Suppressor macrophage (primary cell): ENCODE measurements at regions not wholly inside any gene's neighbourhood (a gene's known extent, or its start where the extent isn't known, plus 50 kb on each side); places are given as distances from the start of the nearest gene placed in this dataset.
A peak's percentile ranks its signal among the peaks of the same experiment; 100 is the strongest.

Experiments
- DNase-seq, 4 experiments: peaks; one replicate each; pipeline ENCODE4 v3.0.0-alpha.2; 2020 to 2022

GRCh38 chr17:79306424-79307318 is 232.0 kb downstream of the ENGASE start:
- DNase-seq, result no peak

GRCh38 chr17:79305768-79306423 is 231.3 kb downstream of the ENGASE start:
- DNase-seq, result no peak

GRCh38 chr17:79305376-79305767 is 230.7 kb downstream of the ENGASE start:
- DNase-seq, result no peak

- DNase-seq, result no peak
Measured at GRCh38 chr17:79304884-79305283, 230.3 kb downstream of the ENGASE start.

- DNase-seq, result no peak
Measured at GRCh38 chr17:79303641-79304205, 229.1 kb downstream of the ENGASE start.

- no peak for DNase-seq
Measured at GRCh38 chr17:79301469-79301868, 226.8 kb downstream of the ENGASE start.

GRCh38 chr17:79299349-79299748 is 224.7 kb downstream of the ENGASE start:
- no peak for DNase-seq

- DNase-seq, result no peak
Measured at GRCh38 chr17:79298799-79299198, 224.2 kb downstream of the ENGASE start.

GRCh38 chr17:79296243-79296642 is 221.6 kb downstream of the ENGASE start:
- DNase-seq, result no peak

- no peak for DNase-seq
Measured at GRCh38 chr17:79295307-79295706, 220.7 kb downstream of the ENGASE start.

GRCh38 chr17:79294459-79295071 is 219.9 kb downstream of the ENGASE start:
- DNase-seq, result peak; percentile 26 to 65 (median 42)

GRCh38 chr17:79292501-79292900 is 217.9 kb downstream of the ENGASE start:
- no peak for DNase-seq

- no peak for DNase-seq
Measured at GRCh38 chr17:79291391-79291790, 216.8 kb downstream of the ENGASE start.

GRCh38 chr17:79290726-79291125 is 216.1 kb downstream of the ENGASE start:
- no peak for DNase-seq

- no peak for DNase-seq
Measured at GRCh38 chr17:79288950-79289349, 214.3 kb downstream of the ENGASE start.

GRCh38 chr17:79286440-79286839 is 211.8 kb downstream of the ENGASE start:
- no peak for DNase-seq

GRCh38 chr17:79285973-79286372 is 211.3 kb downstream of the ENGASE start:
- no peak for DNase-seq

GRCh38 chr17:79282294-79282693 is 207.7 kb downstream of the ENGASE start:
- DNase-seq, result no peak

- DNase-seq, result no peak
Measured at GRCh38 chr17:79281803-79282202, 207.2 kb downstream of the ENGASE start.

- DNase-seq, result no peak
Measured at GRCh38 chr17:79280866-79281572, 206.4 kb downstream of the ENGASE start.

GRCh38 chr17:79280010-79280409 is 205.4 kb downstream of the ENGASE start:
- no peak for DNase-seq

- no peak for DNase-seq
Measured at GRCh38 chr17:79279320-79279719, 204.7 kb downstream of the ENGASE start.

GRCh38 chr17:79276821-79277220 is 202.2 kb downstream of the ENGASE start:
- DNase-seq, result no peak
